HG03469 (cell line): ENCODE measurements at regions not wholly inside any gene's neighbourhood (a gene's known extent, or its start where the extent isn't known, plus 50 kb on each side); places are given as distances from the start of the nearest gene placed in this dataset.

Experiments used
- ATAC-seq: cut with Tn5 transposase; IDR thresholded peaks from one replicate; pipeline ENCODE4 v1.9.1; 2021; ENCODE audit warnings: mild to moderate bottlenecking, moderate library complexity, moderate number of reproducible peaks; ENCODE audit not compliant: unreplicated experiment

DNA sequence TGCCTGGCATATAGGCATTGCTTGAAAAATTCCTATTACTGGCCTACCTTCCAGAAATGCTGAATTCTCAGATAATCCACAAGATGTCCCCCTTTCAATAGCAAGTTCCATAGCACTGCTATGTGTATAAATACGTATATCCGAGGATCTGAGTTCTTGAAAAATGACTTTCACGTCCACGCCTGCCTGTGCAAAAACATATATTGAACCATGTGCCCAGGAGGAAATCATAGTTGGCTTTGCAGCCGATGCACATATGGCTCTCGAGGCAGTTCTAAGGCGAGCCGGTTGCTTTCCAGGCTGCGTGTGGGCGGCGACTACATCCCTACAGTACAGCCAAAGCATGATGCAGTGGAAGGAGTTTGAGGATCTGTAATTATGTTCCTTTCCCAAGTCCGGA is 55.4 kb upstream of the ESX1 start:
- no peak for ATAC-seq

GRCh38 chrX:104309169-104309568 is 54.4 kb upstream of the ESX1 start:
- ATAC-seq: no peak

DNA sequence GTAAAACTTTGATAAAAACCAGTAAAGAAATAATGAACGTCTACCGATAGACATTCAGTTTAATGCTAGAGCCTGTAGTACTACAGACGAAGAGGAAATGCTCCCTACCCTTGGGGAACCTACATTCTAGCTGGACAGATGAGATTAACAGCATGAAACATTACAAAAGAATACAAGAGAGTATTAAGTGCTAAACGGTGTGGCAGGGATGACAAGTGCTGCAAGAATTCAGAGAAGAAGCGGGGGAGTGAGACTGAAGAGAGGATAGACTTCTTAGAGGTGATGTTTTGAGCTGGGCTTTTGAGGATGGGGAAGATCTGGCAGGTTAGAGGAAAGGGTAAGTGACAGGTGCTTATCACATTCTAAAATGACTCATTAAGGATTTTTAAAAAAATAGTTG is 52.6 kb upstream of the ESX1 start:
- no peak for ATAC-seq

- ATAC-seq: no peak
Observed at GRCh38 chrX:104306180-104306579, 51.4 kb upstream of the ESX1 start.
